Activated CD8-positive, alpha-beta memory T cell treated with anti-CD3 and anti-CD28 coated beads for 36 hours (primary cell): ENCODE measurements at regions not wholly inside any gene's neighbourhood (a gene's known extent, or its start where the extent isn't known, plus 50 kb on each side); places are given as distances from the start of the nearest gene placed in this dataset.
"Not testable (repeated sequence)": the region's sequence is repeated elsewhere in the genome, so short reads cannot be mapped to it uniquely, and the experiment has no call there.

Experiments
- CTCF ChIA-PET: fragments of 350-600 bp; sonication (Branson Sonifier 250); formaldehyde crosslinking; loops from one replicate; lab custom pipeline; 2021; ENCODE audit warnings: antibody characterized with exemption; lab: Charles Lee
- POLR2A ChIA-PET: fragments of 350-600 bp; sonication (Branson Sonifier 250); formaldehyde crosslinking; loops from one replicate; lab custom pipeline; 2021; ENCODE audit warnings: antibody characterized with exemption; lab: Charles Lee

- POLR2A ChIA-PET = no interaction called here
- CTCF ChIA-PET = no interaction called here
Observed at GRCh38 chr7:125253452-125254190, 324.0 kb upstream of the POT1 start.

- CTCF ChIA-PET = interaction anchor here (0.6 kb wide), 1 partner anchor 117 kb away, joined by 3 read pairs; no protein-coding TSS in a partner anchor
- POLR2A ChIA-PET = no interaction called here
Observed at GRCh38 chr7:125247514-125248098, 318.0 kb upstream of the POT1 start.

- ChIA-PET CTCF (no interaction called here), POLR2A (no interaction called here)
Observed at GRCh38 chr7:125246706-125247105, 317.1 kb upstream of the POT1 start.

- ChIA-PET POLR2A (no interaction called here), CTCF (no interaction called here)
Observed at GRCh38 chr7:125241548-125241947, 311.9 kb upstream of the POT1 start.

- ChIA-PET CTCF (no interaction called here), POLR2A (no interaction called here)
Observed at GRCh38 chr7:125222596-125222995, 293.0 kb upstream of the POT1 start.

- CTCF ChIA-PET = no interaction called here
- POLR2A ChIA-PET = no interaction called here
Observed at GRCh38 chr7:125218076-125218475, 288.5 kb upstream of the POT1 start.

- ChIA-PET CTCF (no interaction called here), POLR2A (no interaction called here)
Observed at GRCh38 chr7:125201002-125201401, 271.4 kb upstream of the POT1 start.

- POLR2A ChIA-PET = no interaction called here
- CTCF ChIA-PET = no interaction called here
Observed at GRCh38 chr7:125197731-125198393, 268.2 kb upstream of the POT1 start.

GRCh38 chr7:125195156-125195555 is 265.5 kb upstream of the POT1 start:
- ChIA-PET CTCF (no interaction called here), POLR2A (no interaction called here)

GRCh38 chr7:125193263-125193662 is 263.6 kb upstream of the POT1 start:
- POLR2A ChIA-PET = no interaction called here
- CTCF ChIA-PET = no interaction called here

GRCh38 chr7:125184801-125185200 is 255.2 kb upstream of the POT1 start:
- POLR2A ChIA-PET = no interaction called here
- CTCF ChIA-PET = no interaction called here

- CTCF ChIA-PET, POLR2A ChIA-PET: not testable (repeated sequence)
Observed at GRCh38 chr7:125181569-125182267, 252.1 kb upstream of the POT1 start.

GRCh38 chr7:125173571-125173970 is 243.9 kb upstream of the POT1 start:
- CTCF ChIA-PET = no interaction called here

GRCh38 chr7:125169088-125169487 is 239.5 kb upstream of the POT1 start:
- CTCF ChIA-PET = interaction anchor here (0.6 kb wide), 1 partner anchor 883 kb away, joined by 3 read pairs; no protein-coding TSS in a partner anchor
- POLR2A ChIA-PET = no interaction called here

More at GRCh38 chr7:125173571-125173970, 243.9 kb upstream of the POT1 start:
- POLR2A ChIA-PET = no interaction called here

GRCh38 chr7:125154930-125155329 is 225.3 kb upstream of the POT1 start:
- ChIA-PET CTCF (no interaction called here), POLR2A (no interaction called here)

- CTCF ChIA-PET = no interaction called here
- POLR2A ChIA-PET = no interaction called here
Observed at GRCh38 chr7:125149151-125149550, 219.5 kb upstream of the POT1 start.

- ChIA-PET CTCF (no interaction called here), POLR2A (interaction anchor here (0.6 kb wide), 1 partner anchor 1509 kb away, joined by 3 read pairs; no protein-coding TSS in a partner anchor)
Observed at GRCh38 chr7:125147047-125147446, 217.4 kb upstream of the POT1 start.

GRCh38 chr7:125136755-125137532 is 207.3 kb upstream of the POT1 start:
- ChIA-PET CTCF (no interaction called here), POLR2A (no interaction called here)

GRCh38 chr7:125136341-125136740 is 206.7 kb upstream of the POT1 start:
- ChIA-PET CTCF (no interaction called here), POLR2A (no interaction called here)
